Astrocyte of the cerebellum (primary cell): ENCODE measurements at regions not wholly inside any gene's neighbourhood (a gene's known extent, or its start where the extent isn't known, plus 50 kb on each side); places are given as distances from the start of the nearest gene placed in this dataset.

ENCODE experiments used
- DNase-seq: peaks from one replicate; pipeline ENCODE4 v3.0.0-alpha.2; 2011; ENCODE audit warnings: low read depth
- H3K4me3 ChIP-seq: 2 replicates; pipeline ENCODE4 v1.5.1; 2011; ENCODE audit warnings: mild to moderate bottlenecking, low read depth, low read length, moderate library complexity
- CTCF ChIP-seq: IDR thresholded peaks from 2 replicates; pipeline ENCODE4 v1.5.1; 2012; ENCODE audit warnings: low read length, low read depth, moderate library complexity, mild to moderate bottlenecking; ENCODE audit errors: missing control alignments
- in situ Hi-C: cut with HindIII; loops from 2 replicates; pipeline ENCODE4 v1.10.0; 2017; ENCODE audit warnings: low sequenced_read_pairs

GRCh38 chr3:18016366-18016765, 273.9 kb upstream of the TBC1D5 start:
- in situ Hi-C loops = no loop called here
- no peak for DNase-seq
- no peak for TF ChIP-seq CTCF
- H3K4me3 ChIP-seq = no peak overlapping the region

- no peak for DNase-seq
- in situ Hi-C loops = no loop called here
- H3K4me3 ChIP-seq = no peak overlapping the region
- TF ChIP-seq CTCF = no peak
Measured at GRCh38 chr3:18012933-18013332, 270.5 kb upstream of the TBC1D5 start.

- in situ Hi-C loops = no loop called here
- TF ChIP-seq CTCF = no peak
- no peak for DNase-seq
Measured at GRCh38 chr3:18012436-18012835, 270.0 kb upstream of the TBC1D5 start.

GRCh38 chr3:18011387-18011786, 269.0 kb upstream of the TBC1D5 start:
- H3K4me3 ChIP-seq = no peak overlapping the region
- no peak for TF ChIP-seq CTCF

More at GRCh38 chr3:18012436-18012835, 270.0 kb upstream of the TBC1D5 start:
- H3K4me3 ChIP-seq = no peak overlapping the region

GRCh38 chr3:18010001-18010400, 267.6 kb upstream of the TBC1D5 start:
- no peak for TF ChIP-seq CTCF
- in situ Hi-C loops = no loop called here
- no peak overlapping the region for H3K4me3 ChIP-seq
- no peak for DNase-seq

More at GRCh38 chr3:18011387-18011786, 269.0 kb upstream of the TBC1D5 start:
- in situ Hi-C loops = no loop called here
- DNase-seq = no peak

- no peak for DNase-seq
- no peak overlapping the region for H3K4me3 ChIP-seq
- no peak for TF ChIP-seq CTCF
- in situ Hi-C loops = no loop called here
Measured at GRCh38 chr3:18008706-18009368, 266.4 kb upstream of the TBC1D5 start.
